GM18909 (cell line): ENCODE measurements at regions not wholly inside any gene's neighbourhood (a gene's known extent, or its start where the extent isn't known, plus 50 kb on each side); places are given as distances from the start of the nearest gene placed in this dataset.

Source experiments
- ATAC-seq: cut with Tn5 transposase; IDR thresholded peaks from one replicate; pipeline ENCODE4 v1.9.1; 2021; ENCODE audit warnings: mild to moderate bottlenecking; ENCODE audit not compliant: unreplicated experiment, poor library complexity

DNA sequence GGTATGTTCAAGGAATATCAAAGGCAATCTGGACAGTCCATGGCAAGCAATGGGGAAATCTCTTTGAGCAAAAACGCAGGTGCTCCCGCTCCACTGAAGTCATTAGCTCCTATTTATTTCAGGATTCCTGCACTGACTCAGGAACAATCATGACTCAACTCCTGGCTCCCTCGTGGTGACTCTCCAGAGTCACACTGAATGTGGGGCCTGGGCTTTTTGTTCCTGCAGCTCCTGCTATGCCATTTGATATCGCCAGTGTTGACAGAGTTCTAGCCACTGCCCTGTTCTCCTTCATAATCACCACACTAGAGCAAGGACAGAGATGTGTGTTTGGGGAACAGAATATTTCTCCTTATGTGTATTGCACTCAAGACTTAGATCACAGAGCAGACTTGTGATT, 187.2 kb upstream of the ZNF462 start:
- no peak for ATAC-seq

DNA sequence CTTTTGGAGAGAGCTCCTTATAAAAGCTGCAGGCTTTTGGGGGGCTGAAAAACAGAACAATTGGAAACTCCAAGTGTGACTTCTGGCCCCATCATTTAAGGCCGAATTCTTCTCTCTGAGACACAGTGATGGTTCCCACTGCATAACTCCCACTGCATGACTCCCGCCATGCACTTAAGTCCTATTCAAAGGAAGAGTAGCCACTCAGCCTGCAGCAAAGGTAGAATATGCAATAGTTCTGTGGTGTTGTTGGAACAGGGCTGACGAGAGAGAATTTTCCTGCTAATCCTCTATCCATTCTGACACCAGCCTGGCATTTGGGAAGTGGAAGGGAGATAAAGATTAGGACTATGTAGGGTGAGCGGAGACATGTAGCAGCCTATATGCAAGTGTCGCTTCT, 185.6 kb upstream of the ZNF462 start:
- ATAC-seq: no peak

DNA sequence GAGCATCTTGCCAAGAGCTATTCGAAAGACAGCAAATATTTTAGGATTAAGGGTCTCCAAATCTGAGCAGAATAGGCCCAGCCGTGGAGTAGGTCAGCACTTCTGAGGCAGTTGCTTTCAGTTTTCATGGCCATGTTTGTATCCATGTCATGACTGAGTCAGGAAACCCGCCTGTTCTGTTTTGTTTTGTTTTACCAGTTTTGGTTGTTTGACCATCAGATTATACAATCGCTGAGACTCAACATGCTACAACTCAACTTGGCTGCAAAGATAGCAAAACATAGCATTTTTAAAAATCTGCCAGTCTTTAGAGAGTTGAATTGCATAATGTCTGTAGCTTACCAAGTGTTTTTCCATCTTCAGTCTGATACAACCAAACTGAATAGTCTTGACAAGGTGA, 185.1 kb upstream of the ZNF462 start:
- ATAC-seq: no peak

DNA sequence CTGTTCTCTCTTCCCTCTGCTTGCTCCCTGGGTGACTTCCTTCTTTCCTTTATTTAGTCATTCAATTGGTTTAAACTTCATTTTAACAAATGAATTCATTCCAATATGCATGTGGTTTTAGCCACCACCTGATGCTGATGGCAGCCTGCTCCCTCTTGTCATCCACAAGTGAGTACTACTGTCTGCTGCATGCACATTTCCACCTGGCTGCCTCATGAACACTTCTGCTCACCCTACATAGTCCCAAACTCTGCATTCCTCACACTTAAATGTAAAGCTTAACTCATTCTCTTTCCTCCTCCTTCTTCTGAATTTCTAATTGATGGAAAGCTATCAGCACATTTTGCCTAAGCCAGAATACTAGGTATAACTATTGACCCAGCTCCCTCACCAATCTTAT, 184.7 kb upstream of the ZNF462 start:
- ATAC-seq: no peak

DNA sequence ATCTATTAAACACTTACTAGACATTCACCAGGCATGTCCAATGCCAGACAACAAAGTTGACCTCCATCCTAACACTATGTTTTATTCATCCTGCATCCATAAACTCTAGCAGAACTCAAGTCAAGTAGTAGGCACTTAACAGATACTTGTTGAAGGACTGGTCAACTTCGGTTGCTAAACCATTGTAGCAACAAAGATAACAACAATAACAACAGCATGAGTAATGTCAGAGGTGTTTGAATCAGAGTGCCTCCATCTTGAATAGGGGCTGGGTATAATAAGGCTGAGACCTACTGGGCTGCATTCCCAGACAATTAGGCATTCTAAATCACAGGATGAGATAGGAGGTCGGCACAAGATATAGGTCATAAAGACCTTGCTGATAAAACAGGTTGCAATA, 180.5 kb upstream of the ZNF462 start:
- no peak for ATAC-seq

DNA sequence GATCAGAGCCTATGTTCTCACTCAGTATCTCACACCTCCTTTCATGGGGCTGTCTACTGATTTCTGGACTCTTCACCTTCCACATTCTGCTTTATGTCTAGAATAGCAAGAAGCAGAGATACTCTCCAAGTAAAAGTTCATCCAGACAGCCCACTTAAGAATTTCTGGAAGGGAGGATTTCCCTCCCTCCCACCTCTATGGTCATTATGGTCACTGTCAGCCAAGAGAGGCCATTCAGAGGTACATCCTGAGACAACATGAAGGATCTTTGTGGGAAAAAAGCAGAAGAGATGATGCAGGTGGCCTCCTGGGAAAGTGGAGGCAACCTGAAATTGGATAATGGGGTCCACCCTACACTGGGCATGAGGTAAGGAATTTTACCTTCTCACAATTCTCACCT, 179.5 kb upstream of the ZNF462 start:
- no peak for ATAC-seq

DNA sequence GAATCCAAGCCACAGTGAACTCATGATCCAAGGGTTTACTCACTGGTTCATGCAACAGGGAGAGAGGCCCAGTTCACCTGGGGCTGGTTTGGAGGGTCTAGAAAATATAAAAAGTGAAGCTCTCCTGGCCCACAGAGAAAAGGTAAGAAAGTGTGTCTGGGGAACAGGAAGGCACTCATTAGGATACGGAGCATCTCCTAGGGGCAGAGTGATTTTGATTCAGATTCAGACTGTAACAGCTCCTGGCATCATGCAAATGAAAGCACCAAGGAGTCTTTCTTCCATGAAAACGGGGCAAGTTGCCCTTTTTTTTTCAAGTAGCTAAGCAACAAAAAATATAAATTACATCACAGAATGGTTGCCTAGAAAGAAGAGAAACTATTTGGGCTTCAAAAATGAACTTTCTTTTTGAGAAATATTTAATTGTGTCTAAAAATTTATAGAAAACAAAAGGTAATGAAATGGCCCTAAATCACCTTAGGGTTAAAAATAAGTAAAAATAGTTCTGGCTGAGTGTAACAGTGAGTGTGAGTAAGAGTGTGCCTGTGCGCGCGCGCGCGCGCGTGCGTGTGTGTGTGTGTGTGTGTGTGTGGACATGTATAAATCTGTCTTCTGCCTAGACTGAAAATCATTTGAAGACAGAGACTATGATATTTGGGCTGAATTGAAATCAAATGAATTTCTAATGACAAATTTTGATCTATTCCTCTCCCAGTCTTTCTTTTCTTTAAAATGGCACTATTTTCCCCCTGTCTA, 177.8 kb upstream of the ZNF462 start:
- ATAC-seq: no peak

DNA sequence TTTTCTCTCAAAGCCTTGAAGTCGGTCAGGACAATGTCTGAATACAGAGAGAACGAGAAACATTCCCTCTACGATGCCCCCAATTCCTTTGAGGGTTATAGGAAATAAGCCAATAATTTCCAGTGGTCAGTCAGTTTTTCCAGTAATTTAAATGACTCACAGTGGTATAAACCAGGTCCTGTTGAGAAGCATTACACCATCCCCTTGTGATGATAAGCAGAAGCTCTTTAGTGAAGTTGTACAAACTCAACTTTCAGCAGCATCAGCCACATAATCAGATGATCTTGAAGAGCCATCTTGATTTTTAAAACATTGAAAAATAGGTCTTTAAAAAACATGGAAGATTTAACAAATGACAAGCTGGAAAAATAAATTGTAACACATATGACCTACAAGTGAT, 173.9 kb upstream of the ZNF462 start:
- ATAC-seq: no peak

DNA sequence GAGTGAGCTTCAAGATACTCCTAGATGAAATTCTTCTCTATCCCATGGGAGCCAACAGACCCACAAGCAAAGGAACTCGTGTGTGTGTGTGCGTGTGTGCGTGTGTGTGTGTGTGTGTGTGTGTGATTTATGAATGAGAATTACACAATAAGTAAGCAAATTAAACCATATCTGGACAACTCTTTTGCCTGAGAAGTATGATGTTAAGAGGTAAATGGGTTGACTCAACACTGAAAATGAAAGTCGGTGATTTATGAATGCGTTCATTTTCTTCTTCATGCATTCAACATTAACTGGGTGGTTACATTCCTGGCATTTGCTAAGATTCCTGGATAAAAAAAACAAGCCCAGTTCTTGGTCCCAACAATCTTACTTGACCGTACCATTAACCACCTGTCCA, 171.3 kb upstream of the ZNF462 start:
- no peak for ATAC-seq

DNA sequence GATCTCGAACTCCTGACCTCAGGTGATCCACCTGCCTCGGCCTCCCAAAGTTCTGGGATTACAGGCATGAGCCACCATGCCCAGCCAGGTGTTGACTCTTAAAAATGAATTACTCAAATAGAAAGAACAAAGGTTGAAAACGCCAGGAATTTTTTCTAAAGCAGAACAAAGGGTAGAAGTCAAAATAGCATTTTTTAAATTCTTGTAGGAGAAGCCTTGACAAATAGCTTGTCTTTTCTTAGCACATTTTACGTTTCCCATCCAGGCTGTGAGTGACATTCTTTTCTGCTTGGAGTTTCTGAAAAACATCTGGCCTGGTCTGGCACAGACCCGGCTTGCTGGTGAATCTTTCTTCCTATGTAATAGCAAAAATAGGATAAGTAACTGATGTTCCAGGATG, 169.4 kb upstream of the ZNF462 start:
- ATAC-seq: no peak

DNA sequence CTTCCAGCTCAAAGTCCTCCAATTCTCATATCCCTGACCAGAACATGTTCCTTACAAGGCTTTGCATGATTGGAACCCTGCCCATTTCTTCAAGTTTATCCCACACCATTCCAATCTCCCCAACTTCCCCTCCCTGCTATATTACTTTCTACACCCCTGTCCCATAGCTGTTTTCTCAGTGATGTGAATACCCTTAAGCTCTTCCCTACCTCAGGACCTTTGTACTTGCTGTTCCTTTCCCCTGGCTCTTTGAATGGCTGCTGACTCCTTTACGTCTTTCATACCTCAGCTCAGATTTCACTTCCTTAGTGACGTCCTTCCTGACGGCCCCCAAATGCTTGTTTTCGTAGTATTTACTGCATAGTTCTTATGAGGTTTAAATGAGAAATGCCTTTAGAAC, 166.2 kb upstream of the ZNF462 start:
- no peak for ATAC-seq

DNA sequence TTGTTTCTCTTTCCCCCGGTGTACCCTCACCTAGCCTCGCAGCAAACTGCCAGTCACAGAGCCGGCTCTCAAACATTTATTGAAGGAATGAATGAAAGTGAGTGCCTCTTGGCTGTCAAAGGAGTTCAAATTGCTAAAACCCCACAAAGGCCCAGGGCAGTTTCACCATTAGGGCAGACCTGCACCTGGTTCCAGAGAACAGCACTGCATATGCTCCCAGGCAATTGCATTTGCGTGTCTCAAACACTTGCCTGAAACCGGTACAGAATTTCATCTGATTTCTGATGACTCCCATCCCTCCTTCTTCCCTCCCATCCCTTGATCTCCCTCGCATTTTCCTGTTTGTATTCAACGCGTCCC, 165.6 kb upstream of the ZNF462 start:
- no peak for ATAC-seq

DNA sequence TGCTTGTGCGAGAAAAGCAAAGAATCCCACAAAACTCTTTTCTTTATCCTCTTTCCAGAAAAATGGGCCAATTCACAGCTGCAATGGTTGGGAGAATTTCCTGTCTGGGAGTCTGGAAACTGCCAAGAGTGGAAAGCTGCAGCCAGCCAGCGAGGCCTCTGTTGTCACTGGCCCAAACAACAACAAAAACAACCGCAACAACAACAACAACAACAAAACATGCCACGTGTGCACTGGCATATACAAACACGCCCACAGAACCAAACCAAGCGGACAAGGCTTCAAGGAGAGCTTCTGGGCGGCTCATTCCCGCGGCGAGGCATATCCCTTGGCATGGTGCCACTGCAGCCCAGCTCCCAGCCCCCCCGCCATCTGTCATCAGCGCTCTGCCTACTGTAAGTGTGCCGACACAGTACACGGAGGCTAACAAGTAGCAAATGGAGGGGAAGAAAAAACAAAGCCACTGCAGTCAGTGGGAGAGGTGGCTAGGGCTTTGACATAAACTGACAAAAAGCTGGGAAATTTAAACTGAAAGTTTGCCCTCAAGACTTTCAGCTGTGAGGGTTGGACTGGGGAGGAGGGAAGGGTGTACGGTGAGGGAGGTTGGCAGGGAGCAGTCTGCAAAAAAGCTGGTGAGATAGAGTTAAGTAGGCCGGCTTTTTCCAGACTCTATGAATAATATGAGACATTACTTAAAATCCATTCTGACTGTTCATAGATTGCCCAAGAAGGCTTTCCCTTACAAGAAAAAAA, 165.0 kb upstream of the ZNF462 start:
- ATAC-seq: no peak

DNA sequence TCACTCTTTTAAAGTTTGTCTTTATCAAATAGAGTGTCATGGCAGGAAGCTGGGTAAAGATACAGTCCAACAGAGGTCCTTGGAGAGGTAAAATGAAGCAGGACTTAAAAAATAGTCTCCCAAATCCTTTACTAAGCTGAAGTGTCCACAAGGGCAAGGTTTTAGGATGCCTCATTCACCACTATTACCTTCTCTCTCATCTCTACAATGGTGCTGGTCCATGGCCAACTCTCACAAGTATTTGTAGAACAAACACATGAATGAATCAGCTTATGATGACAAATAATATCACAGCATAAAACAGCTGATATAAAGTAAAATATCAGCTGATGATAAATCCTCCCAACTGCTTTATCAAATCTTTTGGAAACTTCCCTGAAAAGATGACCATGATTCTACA, 162.3 kb upstream of the ZNF462 start:
- no peak for ATAC-seq

DNA sequence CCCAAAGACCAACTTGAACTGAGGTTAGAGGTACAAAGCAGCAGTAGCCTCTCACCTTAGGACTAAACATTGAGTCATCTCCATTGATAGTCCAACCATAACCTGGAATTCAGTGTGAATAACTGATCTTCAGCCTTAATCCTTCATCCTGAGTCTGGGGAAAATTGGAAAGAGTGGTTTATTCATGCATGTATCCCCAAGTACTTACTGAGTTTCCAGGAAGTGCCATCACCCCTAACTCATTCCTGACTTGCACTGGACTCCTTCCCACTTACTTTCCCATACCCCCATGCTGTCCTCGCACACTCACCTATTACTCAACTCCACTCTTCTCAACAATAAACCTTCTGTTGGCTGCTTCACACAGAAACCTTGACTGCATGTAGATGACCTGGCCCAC, 161.4 kb upstream of the ZNF462 start:
- ATAC-seq: no peak

DNA sequence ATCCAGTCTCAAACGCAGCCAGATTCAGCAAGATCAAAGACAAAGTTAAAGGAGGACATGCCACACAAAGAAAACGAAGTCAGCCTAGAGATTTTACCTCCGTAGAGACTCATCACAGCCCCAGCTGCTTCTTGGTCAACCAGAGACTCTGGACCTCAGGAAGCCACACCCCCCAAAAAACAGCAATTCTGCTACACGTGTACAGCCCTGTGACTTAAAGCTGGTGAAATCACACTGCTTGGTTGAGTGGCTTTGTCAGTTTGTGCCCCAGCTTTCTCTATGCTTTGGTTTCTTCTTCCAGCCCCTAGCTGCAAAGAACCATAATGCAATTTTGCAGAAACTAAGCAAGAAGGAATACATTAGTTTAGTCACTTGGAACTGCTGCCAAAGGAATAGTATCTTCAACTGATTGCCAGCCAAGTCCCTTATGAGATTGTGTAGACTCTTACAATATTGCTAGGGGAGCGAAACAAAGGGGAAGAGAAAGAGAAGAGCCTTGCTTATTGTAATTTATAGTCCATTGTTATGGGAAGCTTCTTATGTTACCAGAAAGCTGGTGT, 158.8 kb upstream of the ZNF462 start:
- no peak for ATAC-seq

DNA sequence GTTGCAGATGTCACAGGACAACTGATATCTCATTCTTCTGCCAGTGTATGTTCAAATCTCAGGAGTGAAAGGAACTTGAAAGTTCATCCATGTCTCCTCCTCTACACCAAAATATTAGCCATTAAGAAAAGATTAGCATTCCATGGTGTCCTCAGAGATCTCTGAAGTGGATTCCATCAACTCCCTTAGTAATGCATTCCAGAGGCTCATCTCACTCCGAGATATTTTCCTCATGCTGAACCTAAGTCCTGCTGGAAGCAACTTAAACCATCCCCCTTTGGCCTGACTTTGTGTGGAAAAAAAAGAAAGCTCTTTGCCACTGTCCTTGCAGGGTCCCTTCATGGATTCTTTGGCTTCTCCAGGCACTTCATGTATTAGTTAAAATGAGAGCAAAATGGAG, 155.7 kb upstream of the ZNF462 start:
- ATAC-seq: no peak

DNA sequence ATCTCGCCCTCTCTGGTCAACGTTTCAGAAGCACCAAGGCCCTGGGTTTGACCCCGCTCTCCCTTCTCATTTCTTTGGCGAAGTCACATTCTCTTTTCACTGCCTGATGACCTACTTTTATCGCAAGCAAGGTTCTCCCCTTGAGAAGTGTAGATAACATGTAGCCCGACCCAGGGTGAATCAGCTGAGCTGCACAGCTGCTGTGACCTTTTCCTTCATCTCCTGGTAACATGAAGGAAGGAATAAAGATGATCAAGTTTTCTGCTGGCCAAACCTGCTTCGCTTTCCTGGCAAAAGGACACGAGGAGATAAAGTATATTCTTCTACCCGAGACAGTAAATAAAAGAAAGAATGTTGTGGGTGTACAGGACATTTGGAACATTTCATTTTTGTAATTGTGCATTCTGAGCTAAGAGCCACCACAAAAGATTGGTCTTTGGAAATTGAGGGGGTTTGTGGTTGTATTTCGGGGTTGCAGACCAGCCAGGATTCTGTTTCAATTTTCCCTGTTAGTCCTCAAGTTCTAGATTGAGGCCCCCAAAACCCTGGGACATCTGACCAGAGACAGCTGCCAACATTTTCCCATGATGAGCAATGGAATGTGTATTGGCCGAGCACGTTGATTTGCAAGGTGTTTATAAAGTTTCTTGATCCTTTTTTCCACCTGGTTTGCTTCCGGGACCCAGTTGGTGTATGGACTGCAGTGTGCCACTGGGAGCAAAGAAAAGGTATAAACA, 155.1 kb upstream of the ZNF462 start:
- no peak for ATAC-seq

DNA sequence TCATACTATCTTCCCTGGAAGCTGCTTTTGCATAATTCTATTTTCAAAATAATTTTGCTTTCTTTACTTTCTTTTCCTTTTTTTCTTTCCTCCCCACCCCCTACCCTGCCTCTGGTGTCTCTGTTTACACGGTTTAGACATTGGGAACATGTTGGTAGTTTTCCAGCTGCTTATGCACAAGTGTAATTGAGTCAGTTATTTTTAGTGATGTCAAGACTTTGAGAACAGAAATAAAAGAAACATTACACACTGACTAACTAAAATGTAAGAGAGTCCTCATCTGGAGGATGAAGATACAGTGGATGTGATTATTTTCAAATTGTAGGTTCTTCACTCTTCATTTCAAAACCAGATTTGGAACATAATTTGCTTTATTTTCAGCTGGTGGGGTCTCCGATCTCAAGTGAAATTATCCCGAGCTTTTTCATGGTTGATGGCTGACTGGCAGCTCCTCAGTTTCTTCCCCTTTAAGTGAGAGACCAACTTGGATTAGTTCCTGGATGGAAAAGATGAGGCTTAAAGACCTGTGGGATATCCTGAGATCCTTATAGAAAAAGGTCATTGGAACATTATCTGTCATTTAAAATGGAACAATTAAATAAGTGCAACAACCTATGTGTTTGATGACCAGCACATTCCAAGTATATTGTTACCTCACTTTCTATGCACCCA, 154.4 kb upstream of the ZNF462 start:
- ATAC-seq: no peak

DNA sequence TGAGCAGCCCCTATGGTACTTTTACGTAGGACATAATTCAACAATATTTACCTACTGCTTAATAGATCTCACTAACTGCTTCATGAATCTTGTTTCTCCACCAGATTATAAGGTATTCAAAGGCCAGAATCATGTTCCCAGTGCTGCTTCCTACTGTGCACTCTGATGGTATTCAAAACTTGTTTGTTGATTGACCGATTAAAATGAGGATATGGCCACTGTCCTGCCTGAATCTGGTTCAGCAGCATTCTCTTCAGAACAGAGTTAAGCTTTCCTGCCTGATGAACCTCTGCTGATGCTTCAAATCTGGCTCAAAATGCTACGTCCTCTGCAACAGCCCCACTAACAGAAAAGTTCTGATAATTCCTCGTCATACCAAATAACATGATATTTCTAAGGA, 150.7 kb upstream of the ZNF462 start:
- no peak for ATAC-seq

DNA sequence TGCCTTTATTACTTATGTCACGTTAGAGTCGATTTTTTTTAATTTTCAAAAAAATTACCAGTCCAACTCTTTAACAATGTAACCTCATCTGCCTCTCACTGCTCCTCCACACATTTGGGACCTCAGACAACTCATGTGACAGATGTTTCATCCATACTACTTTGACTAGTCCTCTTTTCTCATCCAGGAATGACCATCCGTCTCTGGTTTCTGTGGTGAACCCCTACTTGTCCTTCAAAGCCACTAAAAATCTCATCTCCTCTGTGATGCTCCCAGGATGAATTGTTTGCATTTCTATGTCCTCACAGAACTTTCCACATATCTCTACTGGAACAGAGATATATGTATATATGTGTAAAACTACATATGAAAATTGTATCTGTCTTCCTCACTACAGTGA, 149.8 kb upstream of the ZNF462 start:
- no peak for ATAC-seq
